Peyer's patch (tissue), 4 donors: ENCODE measurements at regions not wholly inside any gene's neighbourhood (a gene's known extent, or its start where the extent isn't known, plus 50 kb on each side); places are given as distances from the start of the nearest gene placed in this dataset.

Experiments used
- CTCF ChIP-seq, 6 experiments: fragments of 450-650 bp in 4 of 6; fragments of 200-600 bp in 2 of 6; sonication (generic) in 1 of 6; IDR thresholded peaks; one replicate each; pipeline ENCODE4 v1.5.1; 2017 to 2019; ENCODE audit warnings: antibody characterized with exemption in 6 of 6, mild to moderate bottlenecking in 3 of 6, moderate library complexity in 1 of 6
- POLR2A ChIP-seq, 2 donors: fragments of 450-650 bp; IDR thresholded peaks; one replicate each; pipeline ENCODE4 v1.5.1; 2017; ENCODE audit warnings: antibody characterized with exemption in 2 of 2, mild to moderate bottlenecking in 2 of 2, moderate library complexity in 2 of 2

GRCh38 chr10:89975071-89975470 lies 273.7 kb downstream of the KIF20B start:
- TF ChIP-seq CTCF (IDR thresholded peaks at IDR 0.05): no peak
- no peak for TF ChIP-seq POLR2A (IDR thresholded peaks at IDR 0.05)
